ENCODE measurements at regions not wholly inside any gene's neighbourhood (a gene's known extent, or its start where the extent isn't known, plus 50 kb on each side); places are given as distances from the start of the nearest gene placed in this dataset.

- Mint-ChIP-seq H3K27ac (no peak overlapping the region), H3K27me3 (ENCODE audit: low read depth) (no peaks in the 10 kb centered on the region), H3K4me3 (no peak overlapping the region), H3K4me1 (ENCODE audit: low read depth) (no peaks in the 10 kb centered on the region), H3K36me3 (ENCODE audit: low read depth) (no peaks in the 10 kb centered on the region), H3K9me3 (ENCODE audit: insufficient read depth) (no peaks in the 10 kb centered on the region)
- ATAC-seq, result no peak
- no peak for DNase-seq
- ChIA-PET POLR2A (no interaction called here), CTCF (no interaction called here)
These were observed 763.9 kb upstream of the GOLIM4 start for GRCh38 chr3:168859574-168859973.

- ChIA-PET POLR2A (no interaction called here), CTCF (no interaction called here)
- H3K9me3 Mint-ChIP-seq (ENCODE audit: insufficient read depth), result no peaks in the 10 kb centered on the region
- H3K4me1 Mint-ChIP-seq (ENCODE audit: low read depth), result no peaks in the 10 kb centered on the region
- H3K27ac Mint-ChIP-seq, result no peak overlapping the region
- H3K4me3 Mint-ChIP-seq, result no peak overlapping the region
- ATAC-seq, result no peak
- no peaks in the 10 kb centered on the region for H3K36me3 Mint-ChIP-seq (ENCODE audit: low read depth)
- H3K27me3 Mint-ChIP-seq (ENCODE audit: low read depth), result no peaks in the 10 kb centered on the region
- DNase-seq, result no peak
These were observed 763.4 kb upstream of the GOLIM4 start for GRCh38 chr3:168859143-168859542.

GRCh38 chr3:168858327-168858726 lies 762.6 kb upstream of the GOLIM4 start:
- Mint-ChIP-seq H3K27me3 (ENCODE audit: low read depth) (no peaks in the 10 kb centered on the region), H3K36me3 (ENCODE audit: low read depth) (no peaks in the 10 kb centered on the region), H3K9me3 (ENCODE audit: insufficient read depth) (no peaks in the 10 kb centered on the region), H3K4me3 (no peak overlapping the region), H3K4me1 (ENCODE audit: low read depth) (no peaks in the 10 kb centered on the region), H3K27ac (no peak overlapping the region)
- DNase-seq (no peak), ATAC-seq (no peak)
- CTCF ChIA-PET, result no interaction called here
- POLR2A ChIA-PET, result no interaction called here

- ATAC-seq (no peak), DNase-seq (no peak)
- no peaks in the 10 kb centered on the region for H3K9me3 Mint-ChIP-seq (ENCODE audit: insufficient read depth)
- POLR2A ChIA-PET, result no interaction called here
- no peak overlapping the region for H3K27ac Mint-ChIP-seq
- no peaks in the 10 kb centered on the region for H3K4me1 Mint-ChIP-seq (ENCODE audit: low read depth)
- H3K27me3 Mint-ChIP-seq (ENCODE audit: low read depth), result peaks cover 2% of the 10 kb centered on the region
- H3K36me3 Mint-ChIP-seq (ENCODE audit: low read depth), result no peaks in the 10 kb centered on the region
- no peak overlapping the region for H3K4me3 Mint-ChIP-seq
- CTCF ChIA-PET, result no interaction called here
These were observed 754.4 kb upstream of the GOLIM4 start for GRCh38 chr3:168850109-168850508.

- Mint-ChIP-seq H3K4me1 (ENCODE audit: low read depth) (no peaks in the 10 kb centered on the region), H3K27me3 (ENCODE audit: low read depth) (peaks cover 7% of the 10 kb centered on the region), H3K4me3 (no peak overlapping the region), H3K9me3 (ENCODE audit: insufficient read depth) (no peaks in the 10 kb centered on the region), H3K36me3 (ENCODE audit: low read depth) (no peaks in the 10 kb centered on the region), H3K27ac (no peak overlapping the region)
- ATAC-seq (no peak), DNase-seq (no peak)
- ChIA-PET CTCF (interaction anchor here (0.6 to 2.7 kb wide), 12 partner anchors 9 to 897 kb away, joined by 3 to 21 read pairs (median 3); no protein-coding TSS in a partner anchor), POLR2A (no interaction called here)
These were observed 751.7 kb upstream of the GOLIM4 start for GRCh38 chr3:168847291-168847883.

- H3K27ac Mint-ChIP-seq, result no peak overlapping the region
These were observed 749.3 kb upstream of the GOLIM4 start for GRCh38 chr3:168844894-168845482.

GRCh38 chr3:168844472-168844871 lies 748.7 kb upstream of the GOLIM4 start:
- Mint-ChIP-seq H3K36me3 (ENCODE audit: low read depth) (no peaks in the 10 kb centered on the region), H3K4me1 (ENCODE audit: low read depth) (no peaks in the 10 kb centered on the region), H3K9me3 (ENCODE audit: insufficient read depth) (no peaks in the 10 kb centered on the region), H3K4me3 (no peak overlapping the region), H3K27ac (no peak overlapping the region), H3K27me3 (ENCODE audit: low read depth) (peaks cover 7% of the 10 kb centered on the region)
- POLR2A ChIA-PET, result no interaction called here
- no peak for DNase-seq
- ATAC-seq, result no peak
- CTCF ChIA-PET, result no interaction called here

More at GRCh38 chr3:168844894-168845482, 749.3 kb upstream of the GOLIM4 start:
- peaks cover 7% of the 10 kb centered on the region for H3K27me3 Mint-ChIP-seq (ENCODE audit: low read depth)
- POLR2A ChIA-PET, result no interaction called here
- no peaks in the 10 kb centered on the region for H3K4me1 Mint-ChIP-seq (ENCODE audit: low read depth)
- no peaks in the 10 kb centered on the region for H3K36me3 Mint-ChIP-seq (ENCODE audit: low read depth)
- CTCF ChIA-PET, result no interaction called here
- H3K4me3 Mint-ChIP-seq, result no peak overlapping the region
- no peak for DNase-seq
- ATAC-seq, result no peak
- no peaks in the 10 kb centered on the region for H3K9me3 Mint-ChIP-seq (ENCODE audit: insufficient read depth)

GRCh38 chr3:168843481-168843880 lies 747.8 kb upstream of the GOLIM4 start:
- no peaks in the 10 kb centered on the region for H3K4me1 Mint-ChIP-seq (ENCODE audit: low read depth)
- H3K36me3 Mint-ChIP-seq (ENCODE audit: low read depth), result no peaks in the 10 kb centered on the region
- no peak for DNase-seq
- no peak overlapping the region for H3K27ac Mint-ChIP-seq
- CTCF ChIA-PET, result no interaction called here
- no peak overlapping the region for H3K4me3 Mint-ChIP-seq
- no peaks in the 10 kb centered on the region for H3K9me3 Mint-ChIP-seq (ENCODE audit: insufficient read depth)
- POLR2A ChIA-PET, result no interaction called here
- no peak for ATAC-seq
- H3K27me3 Mint-ChIP-seq (ENCODE audit: low read depth), result peaks cover 7% of the 10 kb centered on the region

- Mint-ChIP-seq H3K27me3 (ENCODE audit: low read depth) (peaks cover 4% of the 10 kb centered on the region), H3K36me3 (ENCODE audit: low read depth) (no peaks in the 10 kb centered on the region), H3K4me3 (no peak overlapping the region), H3K9me3 (ENCODE audit: insufficient read depth) (no peaks in the 10 kb centered on the region), H3K4me1 (ENCODE audit: low read depth) (no peaks in the 10 kb centered on the region), H3K27ac (no peak overlapping the region)
- ChIA-PET POLR2A (no interaction called here), CTCF (no interaction called here)
- ATAC-seq, result no peak
- no peak for DNase-seq
These were observed 743.9 kb upstream of the GOLIM4 start for GRCh38 chr3:168839653-168840052.

- CTCF ChIA-PET, result interaction anchor here (1.1 kb wide), 1 partner anchor 12 kb away, joined by 3 read pairs; no protein-coding TSS in a partner anchor
- H3K4me1 Mint-ChIP-seq (ENCODE audit: low read depth), result no peaks in the 10 kb centered on the region
- POLR2A ChIA-PET, result no interaction called here
These were observed 738.8 kb upstream of the GOLIM4 start for GRCh38 chr3:168834558-168834957.

GRCh38 chr3:168828943-168829342 lies 733.2 kb upstream of the GOLIM4 start:
- H3K4me3 Mint-ChIP-seq, result no peak overlapping the region
- no peak for DNase-seq
- H3K4me1 Mint-ChIP-seq (ENCODE audit: low read depth), result no peaks in the 10 kb centered on the region
- no peak overlapping the region for H3K27ac Mint-ChIP-seq
- H3K36me3 Mint-ChIP-seq (ENCODE audit: low read depth), result no peaks in the 10 kb centered on the region
- H3K27me3 Mint-ChIP-seq (ENCODE audit: low read depth), result no peaks in the 10 kb centered on the region
- H3K9me3 Mint-ChIP-seq (ENCODE audit: insufficient read depth), result no peaks in the 10 kb centered on the region
- ChIA-PET POLR2A (no interaction called here), CTCF (no interaction called here)
- ATAC-seq, result no peak

More at GRCh38 chr3:168834558-168834957, 738.8 kb upstream of the GOLIM4 start:
- Mint-ChIP-seq H3K27me3 (ENCODE audit: low read depth) (no peaks in the 10 kb centered on the region), H3K36me3 (ENCODE audit: low read depth) (no peaks in the 10 kb centered on the region), H3K4me3 (no peak overlapping the region), H3K27ac (no peak overlapping the region), H3K9me3 (ENCODE audit: insufficient read depth) (no peaks in the 10 kb centered on the region)
- ATAC-seq (no peak), DNase-seq (no peak)

GRCh38 chr3:168828536-168828935 lies 732.8 kb upstream of the GOLIM4 start:
- Mint-ChIP-seq H3K4me1 (ENCODE audit: low read depth) (no peaks in the 10 kb centered on the region), H3K27me3 (ENCODE audit: low read depth) (no peaks in the 10 kb centered on the region), H3K4me3 (no peak overlapping the region), H3K36me3 (ENCODE audit: low read depth) (no peaks in the 10 kb centered on the region), H3K27ac (no peak overlapping the region), H3K9me3 (ENCODE audit: insufficient read depth) (no peaks in the 10 kb centered on the region)
- DNase-seq (no peak), ATAC-seq (no peak)
- POLR2A ChIA-PET, result no interaction called here
- CTCF ChIA-PET, result no interaction called here

- ATAC-seq, result no peak
- POLR2A ChIA-PET, result no interaction called here
These were observed 732.3 kb upstream of the GOLIM4 start for GRCh38 chr3:168828014-168828413.

More at GRCh38 chr3:168828014-168828413, 732.3 kb upstream of the GOLIM4 start:
- Mint-ChIP-seq H3K4me3 (no peak overlapping the region), H3K36me3 (ENCODE audit: low read depth) (no peaks in the 10 kb centered on the region), H3K4me1 (ENCODE audit: low read depth) (no peaks in the 10 kb centered on the region), H3K27me3 (ENCODE audit: low read depth) (no peaks in the 10 kb centered on the region), H3K9me3 (ENCODE audit: insufficient read depth) (no peaks in the 10 kb centered on the region), H3K27ac (no peak overlapping the region)
- no peak for DNase-seq
- CTCF ChIA-PET, result no interaction called here

Measured in activated CD8-positive, alpha-beta T cell treated with anti-CD3 and anti-CD28 coated beads, Interleukin-2, amount 10 ng/mL, durations not matched to agents 7 days and 5 days (primary cell).